OCI-LY7 (cell line): ENCODE measurements at regions not wholly inside any gene's neighbourhood (a gene's known extent, or its start where the extent isn't known, plus 50 kb on each side); places are given as distances from the start of the nearest gene placed in this dataset.

Experiments used
- EZH2phosphoT487 ChIP-seq: fragments of 200-600 bp; sonication (generic); IDR thresholded peaks from 2 replicates; pipeline ENCODE4 v1.6.1; 2018; ENCODE audit warnings: low read depth, borderline replicate concordance, mild to moderate bottlenecking, mixed run types, antibody characterized with exemption, low read length, moderate library complexity, mixed read lengths
- TF ChIP-seq, protein P1 (sequence below): fragments of 200-600 bp; sonication (generic); conservative IDR thresholded peaks from 2 replicates; pipeline ENCODE4 v1.5.1; 2014; ENCODE audit warnings: mild to moderate bottlenecking, antibody characterized with exemption, low read length, moderate library complexity, mixed read lengths

DNA sequence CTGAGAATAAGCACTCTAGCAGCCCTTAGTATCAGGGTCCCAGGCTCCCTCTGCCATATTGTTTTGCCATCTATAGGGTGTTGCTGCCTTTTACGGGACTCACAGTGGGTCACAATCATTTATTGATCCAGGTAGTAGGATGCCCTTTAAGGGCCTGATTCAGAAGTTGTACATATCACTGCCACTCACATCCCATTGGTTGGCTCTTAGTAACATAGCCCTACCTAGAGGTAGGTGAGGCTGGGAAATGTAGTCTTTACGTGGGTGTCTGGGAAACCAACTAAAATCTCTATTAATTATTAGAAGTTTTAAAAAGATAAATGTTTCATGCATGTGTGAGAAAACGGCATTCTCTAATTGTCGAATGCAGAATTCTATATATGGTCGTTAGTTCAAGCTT, 78.8 kb upstream of the ATP5PO start:
- TF ChIP-seq, protein P1, sequence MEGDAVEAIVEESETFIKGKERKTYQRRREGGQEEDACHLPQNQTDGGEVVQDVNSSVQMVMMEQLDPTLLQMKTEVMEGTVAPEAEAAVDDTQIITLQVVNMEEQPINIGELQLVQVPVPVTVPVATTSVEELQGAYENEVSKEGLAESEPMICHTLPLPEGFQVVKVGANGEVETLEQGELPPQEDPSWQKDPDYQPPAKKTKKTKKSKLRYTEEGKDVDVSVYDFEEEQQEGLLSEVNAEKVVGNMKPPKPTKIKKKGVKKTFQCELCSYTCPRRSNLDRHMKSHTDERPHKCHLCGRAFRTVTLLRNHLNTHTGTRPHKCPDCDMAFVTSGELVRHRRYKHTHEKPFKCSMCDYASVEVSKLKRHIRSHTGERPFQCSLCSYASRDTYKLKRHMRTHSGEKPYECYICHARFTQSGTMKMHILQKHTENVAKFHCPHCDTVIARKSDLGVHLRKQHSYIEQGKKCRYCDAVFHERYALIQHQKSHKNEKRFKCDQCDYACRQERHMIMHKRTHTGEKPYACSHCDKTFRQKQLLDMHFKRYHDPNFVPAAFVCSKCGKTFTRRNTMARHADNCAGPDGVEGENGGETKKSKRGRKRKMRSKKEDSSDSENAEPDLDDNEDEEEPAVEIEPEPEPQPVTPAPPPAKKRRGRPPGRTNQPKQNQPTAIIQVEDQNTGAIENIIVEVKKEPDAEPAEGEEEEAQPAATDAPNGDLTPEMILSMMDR = no peak
- no peak for TF ChIP-seq EZH2phosphoT487
